NB4 (cell line): ENCODE measurements at regions not wholly inside any gene's neighbourhood (a gene's known extent, or its start where the extent isn't known, plus 50 kb on each side); places are given as distances from the start of the nearest gene placed in this dataset.

ENCODE experiments used
- MYC ChIP-seq: IDR thresholded peaks from 2 replicates; pipeline ENCODE4 v1.6.1; 2011; ENCODE audit warnings: low read depth, low read length
- POLR2A ChIP-seq: IDR thresholded peaks from 2 replicates; pipeline ENCODE4 v1.6.1; 2011; ENCODE audit warnings: mild to moderate bottlenecking; ENCODE audit not compliant: insufficient read length; ENCODE audit errors: extremely low read depth
- TF ChIP-seq, protein P1 (sequence below): IDR thresholded peaks from one replicate; pipeline ENCODE4 v1.5.1; 2012; ENCODE audit warnings: low read depth, low read length
- TF ChIP-seq, protein P2 (sequence below): IDR thresholded peaks from 2 replicates; pipeline ENCODE4 v1.6.1; 2011; ENCODE audit warnings: low read depth, low read length

DNA sequence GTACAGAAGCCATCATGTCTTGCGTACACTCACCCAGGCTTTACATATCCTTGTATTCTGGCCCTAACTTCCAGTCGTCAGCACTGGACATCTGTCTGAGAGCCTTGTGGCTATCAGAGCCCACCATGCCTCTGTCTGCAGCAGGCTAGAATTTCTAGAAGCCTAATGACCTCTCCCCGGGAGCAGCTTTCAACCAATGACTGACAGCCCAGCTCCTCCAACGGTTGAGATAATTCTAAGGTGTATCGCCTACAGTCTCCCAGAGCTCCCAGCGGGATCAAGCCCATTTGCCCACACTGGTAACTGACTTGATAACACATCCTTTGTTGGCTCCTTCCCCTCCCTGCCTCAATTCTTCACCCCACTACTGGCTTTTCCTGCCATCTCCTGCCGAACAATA is 562.8 kb downstream of the BCOR start:
- TF ChIP-seq, protein P1, sequence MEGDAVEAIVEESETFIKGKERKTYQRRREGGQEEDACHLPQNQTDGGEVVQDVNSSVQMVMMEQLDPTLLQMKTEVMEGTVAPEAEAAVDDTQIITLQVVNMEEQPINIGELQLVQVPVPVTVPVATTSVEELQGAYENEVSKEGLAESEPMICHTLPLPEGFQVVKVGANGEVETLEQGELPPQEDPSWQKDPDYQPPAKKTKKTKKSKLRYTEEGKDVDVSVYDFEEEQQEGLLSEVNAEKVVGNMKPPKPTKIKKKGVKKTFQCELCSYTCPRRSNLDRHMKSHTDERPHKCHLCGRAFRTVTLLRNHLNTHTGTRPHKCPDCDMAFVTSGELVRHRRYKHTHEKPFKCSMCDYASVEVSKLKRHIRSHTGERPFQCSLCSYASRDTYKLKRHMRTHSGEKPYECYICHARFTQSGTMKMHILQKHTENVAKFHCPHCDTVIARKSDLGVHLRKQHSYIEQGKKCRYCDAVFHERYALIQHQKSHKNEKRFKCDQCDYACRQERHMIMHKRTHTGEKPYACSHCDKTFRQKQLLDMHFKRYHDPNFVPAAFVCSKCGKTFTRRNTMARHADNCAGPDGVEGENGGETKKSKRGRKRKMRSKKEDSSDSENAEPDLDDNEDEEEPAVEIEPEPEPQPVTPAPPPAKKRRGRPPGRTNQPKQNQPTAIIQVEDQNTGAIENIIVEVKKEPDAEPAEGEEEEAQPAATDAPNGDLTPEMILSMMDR, result no peak
- TF ChIP-seq POLR2A, result no peak
- TF ChIP-seq, protein P2, sequence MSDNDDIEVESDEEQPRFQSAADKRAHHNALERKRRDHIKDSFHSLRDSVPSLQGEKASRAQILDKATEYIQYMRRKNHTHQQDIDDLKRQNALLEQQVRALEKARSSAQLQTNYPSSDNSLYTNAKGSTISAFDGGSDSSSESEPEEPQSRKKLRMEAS, result no peak
- no peak for TF ChIP-seq MYC
